H1 (cell line): ENCODE measurements at regions not wholly inside any gene's neighbourhood (a gene's known extent, or its start where the extent isn't known, plus 50 kb on each side); places are given as distances from the start of the nearest gene placed in this dataset.

Source experiments
- CTCF ChIA-PET: fragments of 300-600 bp; sonication (Branson Sonifier 250); formaldehyde crosslinking; loops from one replicate; lab custom pipeline; 2021; ENCODE audit not compliant: partially characterized antibody; lab: Charles Lee
- POLR2A ChIA-PET: fragments of 300-600 bp; sonication (Branson Sonifier 250); formaldehyde crosslinking; loops from one replicate; lab custom pipeline; 2021; ENCODE audit warnings: inconsistent platforms; ENCODE audit not compliant: partially characterized antibody; lab: Charles Lee
- DNase-seq, 2 experiments: peaks; one replicate each; pipeline versions ENCODE4 v3.0.0 to v3.0.0-alpha.2; 2010 to 2022; ENCODE audit warnings: low spot score in 2 of 2, low read depth in 1 of 2, mixed read lengths in 1 of 2
- FAIRE-seq: peaks from 2 replicates; lab custom pipeline; 2011; peaks lifted over from hg19 to GRCh38; lab: Jason Lieb, UNC
- H2AFZ ChIP-seq: 2 replicates; pipeline ENCODE4 v1.8.1; 2012; ENCODE audit warnings: low read length, inconsistent platforms
- H2AK5ac ChIP-seq: 2 replicates; pipeline ENCODE4 v1.6.1; 2013; ENCODE audit warnings: low read depth, low read length
- H2BK120ac ChIP-seq: replicated peaks from 2 replicates; pipeline ENCODE3; 2013; ENCODE audit warnings: low read depth, low read length, inconsistent platforms
- H2BK12ac ChIP-seq: 2 replicates; pipeline ENCODE4 v1.6.1; 2013; ENCODE audit warnings: low read depth, low read length
- H2BK15ac ChIP-seq: 2 replicates; pipeline ENCODE4 v1.6.1; 2013; ENCODE audit warnings: low read length
- H2BK20ac ChIP-seq: 2 replicates; pipeline ENCODE4 v1.6.1; 2013; ENCODE audit warnings: low read length
- H2BK5ac ChIP-seq: 2 replicates; pipeline ENCODE4 v1.6.1; 2013; ENCODE audit warnings: low read depth, low read length
- H3K14ac ChIP-seq: 2 replicates; pipeline ENCODE4 v1.6.1; 2013; ENCODE audit warnings: inconsistent platforms; ENCODE audit not compliant: insufficient read length
- H3K18ac ChIP-seq: 2 replicates; pipeline ENCODE4 v1.6.1; 2013; ENCODE audit warnings: low read length; ENCODE audit errors: extremely low read depth
- H3K23ac ChIP-seq: 2 replicates; pipeline ENCODE4 v1.6.1; 2013; ENCODE audit warnings: inconsistent platforms; ENCODE audit not compliant: insufficient read length
- H3K23me2 ChIP-seq: 2 replicates; pipeline ENCODE4 v1.6.1; 2013; ENCODE audit warnings: low read depth, low read length
- H3K27ac ChIP-seq: 2 replicates; pipeline ENCODE4 v1.6.1; 2011; ENCODE audit warnings: low read depth, low read length, inconsistent platforms
- H3K27me3 ChIP-seq, 4 experiments: replicated peaks in 1 of 4; 1 replicate in 1 of 4; 2 replicates in 3 of 4; pipeline versions ENCODE4 v1.6.1 to v1.8.1; 2011 to 2013; ENCODE audit warnings: low read length in 3 of 4, mild to moderate bottlenecking in 3 of 4, inconsistent platforms in 2 of 4, mixed read lengths in 2 of 4, moderate library complexity in 1 of 4; ENCODE audit not compliant: control insufficient read depth in 3 of 4, insufficient read depth in 3 of 4; ENCODE audit errors: extremely low read depth in 1 of 4
- H3K36me3 ChIP-seq, 4 experiments: 2 replicates each; pipeline versions ENCODE4 v1.6.1 to v1.8.1; 2011 to 2013; ENCODE audit warnings: mild to moderate bottlenecking in 4 of 4, low read length in 3 of 4, moderate library complexity in 2 of 4, control low read depth in 1 of 4, inconsistent platforms in 1 of 4; ENCODE audit not compliant: insufficient read depth in 4 of 4, control insufficient read depth in 2 of 4
- H3K4ac ChIP-seq: replicated peaks from 2 replicates; pipeline ENCODE3; 2013; ENCODE audit warnings: low read length, low read depth, mixed read lengths, inconsistent platforms; ENCODE audit not compliant: insufficient read length
- H3K4me1 ChIP-seq, 4 experiments: replicated peaks in 1 of 4; 1 replicate in 1 of 4; 2 replicates in 3 of 4; pipeline versions ENCODE4 v1.6.1 to v1.8.1; 2011 to 2013; ENCODE audit warnings: low read length in 3 of 4, inconsistent platforms in 2 of 4, mixed read lengths in 1 of 4; ENCODE audit not compliant: insufficient read depth in 4 of 4, control insufficient read depth in 3 of 4
- H3K4me2 ChIP-seq, 2 experiments: 2 replicates each; pipeline versions ENCODE4 v1.6.1 to v1.8.1; 2011 to 2013; ENCODE audit warnings: low read depth in 2 of 2, low read length in 2 of 2, control low read depth in 1 of 2, inconsistent platforms in 1 of 2, mild to moderate bottlenecking in 1 of 2; ENCODE audit not compliant: insufficient read depth in 1 of 2
- H3K4me3 ChIP-seq, 4 experiments: fragments of 200-600, 300-600 bp in 1 of 4; sonication (generic), shearing (Covaris generic), sonication (Bioruptor Twin) in 1 of 4; 2 replicates each; pipeline versions ENCODE4 v1.5.1 to v1.8.1; 2011 to 2016; ENCODE audit warnings: low read length in 4 of 4, low read depth in 3 of 4, control low read depth in 2 of 4, inconsistent platforms in 2 of 4, mild to moderate bottlenecking in 2 of 4, mixed read lengths in 1 of 4, moderate library complexity in 1 of 4; ENCODE audit not compliant: insufficient read depth in 2 of 4; ENCODE audit errors: extremely low read depth in 1 of 4
- H3K56ac ChIP-seq: replicated peaks from 2 replicates; pipeline ENCODE3; 2013; ENCODE audit warnings: low read depth, mild to moderate bottlenecking, mixed read lengths, low read length, inconsistent platforms; ENCODE audit not compliant: insufficient read length
- H3K79me1 ChIP-seq: 2 replicates; pipeline ENCODE4 v1.6.1; 2013; ENCODE audit warnings: low read depth, low read length, control low read depth
- H3K79me2 ChIP-seq, 2 experiments: 2 replicates each; pipeline versions ENCODE4 v1.6.1 to v1.8.1; 2012 to 2013; ENCODE audit warnings: low read length in 2 of 2, mild to moderate bottlenecking in 2 of 2, inconsistent platforms in 1 of 2; ENCODE audit not compliant: insufficient read depth in 2 of 2, control insufficient read depth in 1 of 2
- H3K9ac ChIP-seq, 4 experiments: replicated peaks in 1 of 4; 1 replicate in 1 of 4; 2 replicates in 3 of 4; pipeline versions ENCODE4 v1.6.1 to v1.8.1; 2011 to 2013; ENCODE audit warnings: low read depth in 3 of 4, low read length in 3 of 4, control low read depth in 2 of 4, mild to moderate bottlenecking in 2 of 4, moderate library complexity in 2 of 4, inconsistent platforms in 1 of 4; ENCODE audit errors: extremely low read depth in 1 of 4
- H3K9me3 ChIP-seq, 2 experiments: 2 replicates each; pipeline versions ENCODE4 v1.6.1 to v1.8.1; 2012 to 2013; ENCODE audit warnings: mild to moderate bottlenecking in 2 of 2, moderate library complexity in 2 of 2, control low read depth in 1 of 2, inconsistent platforms in 1 of 2, low read depth in 1 of 2, low read length in 1 of 2, mixed read lengths in 1 of 2; ENCODE audit not compliant: insufficient read depth in 2 of 2
- H4K20me1 ChIP-seq, 2 experiments: replicated peaks in 1 of 2; 2 replicates each; pipeline versions ENCODE3 to v1.8.1; 2011 to 2013; ENCODE audit warnings: inconsistent platforms in 2 of 2, low read length in 2 of 2, mild to moderate bottlenecking in 1 of 2; ENCODE audit not compliant: insufficient read depth in 2 of 2, control insufficient read depth in 1 of 2
- H4K5ac ChIP-seq: 2 replicates; pipeline ENCODE4 v1.6.1; 2013; ENCODE audit warnings: low read length, low read depth, mixed read lengths, inconsistent platforms; ENCODE audit not compliant: insufficient read length
- H4K8ac ChIP-seq: 2 replicates; pipeline ENCODE4 v1.8.0; 2013; ENCODE audit warnings: mild to moderate bottlenecking, moderate library complexity, low read length, inconsistent platforms; ENCODE audit not compliant: insufficient read depth; ENCODE audit errors: extremely low read depth
- H4K91ac ChIP-seq: replicated peaks from 2 replicates; pipeline ENCODE3; 2013; ENCODE audit warnings: low read length, mixed read lengths, inconsistent platforms; ENCODE audit not compliant: insufficient read length
- CHD1 ChIP-seq: IDR thresholded peaks from 2 replicates; pipeline ENCODE4 v1.6.1; 2012; ENCODE audit warnings: low read depth, low read length, improper control_type of control experiment
- E2F6 ChIP-seq: IDR thresholded peaks from 2 replicates; pipeline ENCODE4 v1.6.1; 2012; ENCODE audit warnings: inconsistent platforms
- EP300 ChIP-seq, 2 experiments: IDR thresholded peaks; 1 replicate in 1 of 2; 2 replicates in 1 of 2; pipeline ENCODE4 v1.6.1; 2011 to 2012; ENCODE audit warnings: low read depth in 2 of 2, low read length in 2 of 2, mild to moderate bottlenecking in 2 of 2, borderline replicate concordance in 1 of 2, inconsistent platforms in 1 of 2, moderate library complexity in 1 of 2
- JUN ChIP-seq: IDR thresholded peaks from 2 replicates; pipeline ENCODE4 v1.6.1; 2011; ENCODE audit warnings: low read depth, mild to moderate bottlenecking, improper control_type of control experiment, low read length
- KDM5A ChIP-seq: fragments of 200-600 bp; IDR thresholded peaks from 2 replicates; pipeline ENCODE4 v1.7.1; 2012; ENCODE audit warnings: mild to moderate bottlenecking, low read length, inconsistent platforms, mixed read lengths
- MAX ChIP-seq: IDR thresholded peaks from 2 replicates; pipeline ENCODE4 v1.6.1; 2012; ENCODE audit warnings: inconsistent platforms
- NANOG ChIP-seq: IDR thresholded peaks from 2 replicates; pipeline ENCODE4 v1.6.1; 2011; ENCODE audit warnings: low read length, low read depth, mild to moderate bottlenecking, inconsistent platforms; ENCODE audit not compliant: insufficient read depth, poor library complexity, severe bottlenecking
- PHF8 ChIP-seq: fragments of 200-600 bp; sonication (generic); conservative IDR thresholded peaks from 2 replicates; pipeline ENCODE4 v1.7.1; 2012; ENCODE audit warnings: low read depth, mild to moderate bottlenecking, inconsistent platforms, low read length, moderate library complexity
- POLR2A ChIP-seq, 2 experiments: IDR thresholded peaks; 1 replicate in 1 of 2; 2 replicates in 1 of 2; pipeline ENCODE4 v1.6.1; 2011; ENCODE audit warnings: low read depth in 2 of 2, low read length in 2 of 2, mild to moderate bottlenecking in 2 of 2; ENCODE audit errors: control extremely low read depth in 1 of 2
- RXRA ChIP-seq: IDR thresholded peaks from 2 replicates; pipeline ENCODE4 v1.6.1; 2011; ENCODE audit warnings: low read depth, mild to moderate bottlenecking, low read length, moderate library complexity; ENCODE audit not compliant: insufficient read depth
- SP1 ChIP-seq: IDR thresholded peaks from 2 replicates; pipeline ENCODE4 v1.6.1; 2011; ENCODE audit warnings: low read depth, low read length
- SP4 ChIP-seq: IDR thresholded peaks from 2 replicates; pipeline ENCODE4 v1.6.1; 2012; ENCODE audit warnings: low read length, inconsistent platforms
- USF2 ChIP-seq: IDR thresholded peaks from 2 replicates; pipeline ENCODE4 v1.6.1; 2011; ENCODE audit warnings: low read length, improper control_type of control experiment
- WGBS, 2 experiments: shearing (Covaris generic) in 1 of 2; methylation state at CpG; one replicate each; pipeline versions ENCODE4 v1.1.6 to v1.1.7; 2013 to 2015; ENCODE audit warnings: low lambda C conversion rate in 2 of 2, mixed read lengths in 2 of 2, inconsistent platforms in 1 of 2, low coverage in 1 of 2, missing lambda C conversion rate in 1 of 2; ENCODE audit not compliant: insufficient replicate concordance in 2 of 2, insufficient coverage in 1 of 2, insufficient read length in 1 of 2; ENCODE audit errors: extremely low coverage in 1 of 2, missing lambda C conversion rate in 1 of 2; 5-methylcytosine and 5-hydroxymethylcytosine counted together

- H4K8ac ChIP-seq, result no peak overlapping the region
- no peak overlapping the region for H2AFZ ChIP-seq
- H4K91ac ChIP-seq, result no peak overlapping the region
- peaks cover 83 to 85% of the 10 kb centered on the region in 2 experiments for H3K9me3 ChIP-seq
- no peaks in the 10 kb centered on the region; the same call in 1 of the 2 replicates for H3K23me2 ChIP-seq
- H3K18ac ChIP-seq, result no peak overlapping the region
- H3K4me3 ChIP-seq, result no peak overlapping the region
- no peaks in the 10 kb centered on the region for H3K36me3 ChIP-seq
- H3K79me2 ChIP-seq, result no peaks in the 10 kb centered on the region
- H3K27ac ChIP-seq, result no peak overlapping the region
- no peaks in the 10 kb centered on the region for H3K27me3 ChIP-seq
- no peaks in the 10 kb centered on the region for H4K20me1 ChIP-seq
- no peak overlapping the region for H4K5ac ChIP-seq
- H2BK120ac ChIP-seq, result no peak overlapping the region
- H3K4me1 ChIP-seq, result no peaks in the 10 kb centered on the region
- H2BK5ac ChIP-seq, result no peak overlapping the region
- H2BK12ac ChIP-seq, result no peak overlapping the region
- no peak overlapping the region for H2BK20ac ChIP-seq
- H2AK5ac ChIP-seq, result no peak overlapping the region
- ChIA-PET POLR2A (no interaction called here), CTCF (interaction anchor here (0.6 kb wide), 1 partner anchor 140 kb away, joined by 3 read pairs; no protein-coding TSS in a partner anchor)
- no peak overlapping the region for H3K9ac ChIP-seq
- no peak overlapping the region for H3K4me2 ChIP-seq
- no peak overlapping the region for H3K23ac ChIP-seq
- no peak overlapping the region for H3K4ac ChIP-seq
- H3K14ac ChIP-seq, result no peak overlapping the region
- H3K79me1 ChIP-seq, result no peaks in the 10 kb centered on the region
- H3K56ac ChIP-seq, result no peak overlapping the region
- 72% methylated on average over 4 of the region's 4 CpGs; no CpG with 5 or more reads in 1 of the 2 experiments for WGBS, 2 experiments
- no peak overlapping the region for H2BK15ac ChIP-seq
- FAIRE-seq, result no peak
- DNase-seq, result no peak
- no peak for TF ChIP-seq E2F6
- TF ChIP-seq EP300 (IDR thresholded peaks at IDR 0.05; ENCODE audit: borderline replicate concordance in 1 of 2, low read depth in 2 of 2, low read length in 2 of 2), result no peak
- no peak for TF ChIP-seq SP4
- TF ChIP-seq USF2, result no peak
- TF ChIP-seq RXRA, result no peak
- TF ChIP-seq CHD1, result no peak
- TF ChIP-seq KDM5A, result no peak
- no peak for TF ChIP-seq NANOG
- no peak for TF ChIP-seq POLR2A (IDR thresholded peaks at IDR 0.05; ENCODE audit: control extremely low read depth in 1 of 2, low read depth in 2 of 2, low read length in 2 of 2)
- no peak for TF ChIP-seq MAX
- no peak for TF ChIP-seq JUN
- TF ChIP-seq SP1, result no peak
- TF ChIP-seq PHF8, result no peak
These were observed 656.8 kb downstream of the TBC1D22A start for GRCh38 chr22:47419239-47419638.
